Heart left ventricle (tissue), 13 donors: ENCODE measurements at regions not wholly inside any gene's neighbourhood (a gene's known extent, or its start where the extent isn't known, plus 50 kb on each side); places are given as distances from the start of the nearest gene placed in this dataset.

Source experiments
- POLR2A ChIP-seq, 2 donors: fragments of 450-650 bp; IDR thresholded peaks; one replicate each; pipeline ENCODE4 v1.6.1; 2017; ENCODE audit warnings: antibody characterized with exemption in 2 of 2, mild to moderate bottlenecking in 2 of 2, moderate library complexity in 2 of 2
- TF ChIP-seq, protein P1 (sequence below), 12 donors: fragments of 200-600 bp; sonication (generic) in 4 of 12; IDR thresholded peaks; one replicate each; pipeline versions ENCODE4 v1.5.0 to v1.8.0; 2018 to 2022; ENCODE audit warnings: antibody characterized with exemption in 12 of 12, mild to moderate bottlenecking in 5 of 12
- donor health status: ischemic (EF 13 %, LVEDD 7.1; RV severe dilation, severe dysfunction).
- donor health status: DM: no; HTN: yes; CAD: no.
- donor health status: DM: no; HTN: no; CAD: no.
- donor health status: ischemic (EF 25% LVEDD 6.9; RV normal size, moderate dysfunction).
- donor health status: ischemic (EF 25% LVEDD 5.7; RV mildly dilated, moderate dysfunction).
- donor health status: ischemic (EF 35%, LVEDD 5.7; RV mildly dilated, moderate dysfunction).
- donor health status: nonischemic (EF 11% LVEDD 7.7; RV severe dilation, severe dysfunction).
- donor health status: DM: yes; HTN: yes; CAD: no.
- donor health status: PGD.
- donor health status: ischemic (EF 29% LVEDD 5.4; RV normal size, mild dysfunction).
- donor health status: nonischemic (EF 23%, LVEDD 6.1; RV moderate dilation, normal function).

DNA sequence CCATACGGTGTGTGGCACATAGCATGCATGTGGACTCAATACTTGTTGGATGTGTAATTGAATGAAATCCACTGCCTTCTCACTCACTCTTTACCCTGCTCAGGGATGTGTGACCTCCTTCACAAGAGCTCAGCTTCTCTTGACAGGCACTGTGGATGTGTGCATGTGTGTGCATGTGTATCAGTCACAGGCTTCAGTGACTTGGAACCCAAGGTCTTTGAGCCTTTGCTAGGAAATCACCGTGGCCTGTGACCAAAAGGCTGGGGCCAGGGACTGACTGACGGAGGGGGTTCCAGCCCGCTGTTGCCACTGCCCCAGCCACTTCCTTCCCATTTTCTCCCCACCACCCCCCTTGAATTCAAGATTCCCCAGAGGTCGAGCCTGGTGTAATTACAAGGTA is 144.4 kb upstream of the POU3F1 start:
- TF ChIP-seq, protein P1, sequence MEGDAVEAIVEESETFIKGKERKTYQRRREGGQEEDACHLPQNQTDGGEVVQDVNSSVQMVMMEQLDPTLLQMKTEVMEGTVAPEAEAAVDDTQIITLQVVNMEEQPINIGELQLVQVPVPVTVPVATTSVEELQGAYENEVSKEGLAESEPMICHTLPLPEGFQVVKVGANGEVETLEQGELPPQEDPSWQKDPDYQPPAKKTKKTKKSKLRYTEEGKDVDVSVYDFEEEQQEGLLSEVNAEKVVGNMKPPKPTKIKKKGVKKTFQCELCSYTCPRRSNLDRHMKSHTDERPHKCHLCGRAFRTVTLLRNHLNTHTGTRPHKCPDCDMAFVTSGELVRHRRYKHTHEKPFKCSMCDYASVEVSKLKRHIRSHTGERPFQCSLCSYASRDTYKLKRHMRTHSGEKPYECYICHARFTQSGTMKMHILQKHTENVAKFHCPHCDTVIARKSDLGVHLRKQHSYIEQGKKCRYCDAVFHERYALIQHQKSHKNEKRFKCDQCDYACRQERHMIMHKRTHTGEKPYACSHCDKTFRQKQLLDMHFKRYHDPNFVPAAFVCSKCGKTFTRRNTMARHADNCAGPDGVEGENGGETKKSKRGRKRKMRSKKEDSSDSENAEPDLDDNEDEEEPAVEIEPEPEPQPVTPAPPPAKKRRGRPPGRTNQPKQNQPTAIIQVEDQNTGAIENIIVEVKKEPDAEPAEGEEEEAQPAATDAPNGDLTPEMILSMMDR (IDR thresholded peaks at IDR 0.05) = no peak
- no peak for TF ChIP-seq POLR2A (IDR thresholded peaks at IDR 0.05)
